ENCODE measurements at regions not wholly inside any gene's neighbourhood (a gene's known extent, or its start where the extent isn't known, plus 50 kb on each side); places are given as distances from the start of the nearest gene placed in this dataset.

- peaks cover 0 to 10% of the 10 kb centered on the region in 2 donors for H3K4me1 ChIP-seq
- H3K36me3 ChIP-seq = no peaks in the 10 kb centered on the region
- no peak overlapping the region for H3K4me3 ChIP-seq
- TF ChIP-seq CTCF (IDR thresholded peaks at IDR 0.05) = no peak
- no peaks in the 10 kb centered on the region for H3K27me3 ChIP-seq
- no peaks in the 10 kb centered on the region for H3K9me3 ChIP-seq
- DNase-seq (ENCODE audit: low spot score) = no peak
- no peak overlapping the region for H3K27ac ChIP-seq
These were observed 83.8 kb upstream of the ROPN1 start for GRCh38 chr3:124075753-124076152.

GRCh38 chr3:124076235-124076634 is 84.3 kb upstream of the ROPN1 start:
- no peak overlapping the region for H3K4me3 ChIP-seq
- no peaks in the 10 kb centered on the region for H3K36me3 ChIP-seq
- H3K4me1 ChIP-seq = peaks cover 0 to 10% of the 10 kb centered on the region in 2 donors
- H3K9me3 ChIP-seq = no peaks in the 10 kb centered on the region
- no peak overlapping the region for H3K27ac ChIP-seq
- TF ChIP-seq CTCF (IDR thresholded peaks at IDR 0.05) = no peak
- no peaks in the 10 kb centered on the region for H3K27me3 ChIP-seq
- DNase-seq (ENCODE audit: low spot score) = no peak

GRCh38 chr3:124078953-124079911 is 87.3 kb upstream of the ROPN1 start:
- TF ChIP-seq CTCF (IDR thresholded peaks at IDR 0.05) = peak; percentile 79 to 82
- Histone ChIP-seq H3K9me3 (no peaks in the 10 kb centered on the region), H3K27me3 (no peaks in the 10 kb centered on the region), H3K27ac (no peak overlapping the region), H3K36me3 (no peaks in the 10 kb centered on the region), H3K4me3 (no peak overlapping the region), H3K4me1 (peaks cover 0 to 21% of the 10 kb centered on the region in 2 donors)
- no peak for DNase-seq (ENCODE audit: low spot score)

GRCh38 chr3:124079912-124080276 is 88.0 kb upstream of the ROPN1 start:
- Histone ChIP-seq H3K4me3 (no peak overlapping the region), H3K9me3 (no peaks in the 10 kb centered on the region), H3K36me3 (no peaks in the 10 kb centered on the region), H3K27me3 (no peaks in the 10 kb centered on the region), H3K4me1 (peaks cover 0 to 22% of the 10 kb centered on the region in 2 donors), H3K27ac (no peak overlapping the region)
- no peak for DNase-seq (ENCODE audit: low spot score)
- TF ChIP-seq CTCF (IDR thresholded peaks at IDR 0.05) = no peak

GRCh38 chr3:124082343-124082742 is 90.4 kb upstream of the ROPN1 start:
- H3K27ac ChIP-seq = no peak overlapping the region
- H3K4me3 ChIP-seq = no peak overlapping the region
- no peaks in the 10 kb centered on the region for H3K9me3 ChIP-seq
- no peak for DNase-seq (ENCODE audit: low spot score)
- TF ChIP-seq CTCF (IDR thresholded peaks at IDR 0.05) = no peak
- H3K36me3 ChIP-seq = no peaks in the 10 kb centered on the region
- H3K4me1 ChIP-seq = peaks cover 0 to 12% of the 10 kb centered on the region in 2 donors
- no peaks in the 10 kb centered on the region for H3K27me3 ChIP-seq

Data from right atrium auricular region (tissue), 2 donors.